HG03280 (cell line): ENCODE measurements at regions not wholly inside any gene's neighbourhood (a gene's known extent, or its start where the extent isn't known, plus 50 kb on each side); places are given as distances from the start of the nearest gene placed in this dataset.

Experiments
- ATAC-seq: cut with Tn5 transposase; IDR thresholded peaks from one replicate; pipeline ENCODE4 v1.9.1; 2021; ENCODE audit warnings: mild to moderate bottlenecking, moderate library complexity; ENCODE audit not compliant: unreplicated experiment

- no peak for ATAC-seq
Measured at GRCh38 chr18:67568166-67568565, 51.6 kb upstream of the DSEL start.
